Testis (tissue), 2 donors: ENCODE measurements at regions not wholly inside any gene's neighbourhood (a gene's known extent, or its start where the extent isn't known, plus 50 kb on each side); places are given as distances from the start of the nearest gene placed in this dataset.
"Not testable (repeated sequence)": the region's sequence is repeated elsewhere in the genome, so short reads cannot be mapped to it uniquely, and the experiment has no call there.

ENCODE experiments used
- DNase-seq: peaks from one replicate; pipeline ENCODE4 v3.0.0-alpha.2; 2019
- H3K27ac ChIP-seq, 2 donors: fragments of 200-600 bp; sonication (generic); one replicate each; pipeline ENCODE4 v1.5.1; 2019
- H3K27me3 ChIP-seq: fragments of 200-600 bp; sonication (generic); one replicate; pipeline ENCODE4 v1.5.1; 2019
- H3K36me3 ChIP-seq: fragments of 200-600 bp; sonication (generic); one replicate; pipeline ENCODE4 v1.5.1; 2017; ENCODE audit warnings: low read depth; ENCODE audit errors: missing control alignments
- H3K4me1 ChIP-seq: fragments of 200-600 bp; sonication (generic); one replicate; pipeline ENCODE4 v1.5.1; 2019
- H3K4me3 ChIP-seq, 2 donors: fragments of 200-600 bp; sonication (generic); one replicate each; pipeline ENCODE4 v1.5.1; 2017 to 2019
- H3K9me3 ChIP-seq: fragments of 200-600 bp; sonication (generic); one replicate; pipeline ENCODE4 v1.5.1; 2017
- POLR2A ChIP-seq: fragments of 450-650 bp; IDR thresholded peaks from one replicate; pipeline ENCODE4 v1.6.1; 2017; ENCODE audit warnings: antibody characterized with exemption, mild to moderate bottlenecking, moderate library complexity
- WGBS, 2 donors: methylation state at CpG; one replicate each; pipeline ENCODE4 v1.1.5; 2018; 5-methylcytosine and 5-hydroxymethylcytosine counted together
- intact Hi-C: fragments of 100-400 bp; cut with DNase I; formaldehyde crosslinking; loops from one replicate; pipeline ENCODE4 v1.15.1; 2023; ENCODE audit warnings: low total_unique reads
- TF ChIP-seq, protein P1 (sequence below), 3 experiments: fragments of 450-650 bp in 2 of 3; fragments of 200-600 bp in 1 of 3; sonication (generic) in 1 of 3; IDR thresholded peaks; one replicate each; pipeline ENCODE4 v1.5.1; 2016 to 2019; ENCODE audit warnings: antibody characterized with exemption in 3 of 3, mild to moderate bottlenecking in 2 of 3, moderate library complexity in 1 of 3

DNA sequence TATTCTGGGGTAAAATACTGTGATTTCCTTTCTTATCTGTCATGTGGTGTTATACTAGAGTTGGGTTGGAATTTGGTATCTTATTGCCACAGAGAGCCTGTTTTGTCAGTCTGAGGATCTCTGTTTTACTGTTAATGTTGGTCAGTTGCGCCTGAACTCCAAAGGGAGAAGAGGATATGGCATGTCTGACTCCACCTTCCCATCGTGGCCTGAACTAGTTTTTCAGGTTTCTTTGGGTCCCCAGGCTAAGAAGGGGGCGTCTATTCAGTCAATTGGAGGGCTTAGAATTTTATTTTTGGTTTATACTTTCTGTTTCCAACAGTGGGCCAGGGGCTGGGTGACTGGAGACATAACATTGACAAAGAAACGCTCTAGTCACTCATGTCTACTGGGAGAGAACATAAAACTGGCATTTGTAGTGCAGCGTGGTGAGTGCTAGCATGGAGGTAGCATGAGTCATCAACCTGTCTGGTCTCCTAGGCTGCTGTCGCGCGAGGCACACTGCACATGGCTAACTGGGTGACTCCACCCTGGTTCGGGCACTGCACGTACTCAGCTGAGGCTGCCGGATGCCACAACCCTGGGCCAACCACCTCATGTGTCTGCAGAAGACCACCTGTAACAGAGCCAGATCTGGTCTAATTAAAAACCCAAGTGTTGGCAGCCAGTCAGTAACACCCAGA, 120.1 kb upstream of the OR9Q1 start:
- Histone ChIP-seq H3K9me3 (no peaks in the 10 kb centered on the region), H3K27me3 (no peaks in the 10 kb centered on the region), H3K27ac (peak overlapping the region; percentile 42 to 58), H3K36me3 (no peaks in the 10 kb centered on the region), H3K4me1 (peaks cover 44% of the 10 kb centered on the region), H3K4me3 (no peak overlapping the region)
- 50 to 64% methylated on average over 11 of the region's 11 CpGs for WGBS, 2 donors
- DNase-seq: no peak
- intact Hi-C loops: no loop called here
- TF ChIP-seq, protein P1, sequence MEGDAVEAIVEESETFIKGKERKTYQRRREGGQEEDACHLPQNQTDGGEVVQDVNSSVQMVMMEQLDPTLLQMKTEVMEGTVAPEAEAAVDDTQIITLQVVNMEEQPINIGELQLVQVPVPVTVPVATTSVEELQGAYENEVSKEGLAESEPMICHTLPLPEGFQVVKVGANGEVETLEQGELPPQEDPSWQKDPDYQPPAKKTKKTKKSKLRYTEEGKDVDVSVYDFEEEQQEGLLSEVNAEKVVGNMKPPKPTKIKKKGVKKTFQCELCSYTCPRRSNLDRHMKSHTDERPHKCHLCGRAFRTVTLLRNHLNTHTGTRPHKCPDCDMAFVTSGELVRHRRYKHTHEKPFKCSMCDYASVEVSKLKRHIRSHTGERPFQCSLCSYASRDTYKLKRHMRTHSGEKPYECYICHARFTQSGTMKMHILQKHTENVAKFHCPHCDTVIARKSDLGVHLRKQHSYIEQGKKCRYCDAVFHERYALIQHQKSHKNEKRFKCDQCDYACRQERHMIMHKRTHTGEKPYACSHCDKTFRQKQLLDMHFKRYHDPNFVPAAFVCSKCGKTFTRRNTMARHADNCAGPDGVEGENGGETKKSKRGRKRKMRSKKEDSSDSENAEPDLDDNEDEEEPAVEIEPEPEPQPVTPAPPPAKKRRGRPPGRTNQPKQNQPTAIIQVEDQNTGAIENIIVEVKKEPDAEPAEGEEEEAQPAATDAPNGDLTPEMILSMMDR (IDR thresholded peaks at IDR 0.05): no peak

DNA sequence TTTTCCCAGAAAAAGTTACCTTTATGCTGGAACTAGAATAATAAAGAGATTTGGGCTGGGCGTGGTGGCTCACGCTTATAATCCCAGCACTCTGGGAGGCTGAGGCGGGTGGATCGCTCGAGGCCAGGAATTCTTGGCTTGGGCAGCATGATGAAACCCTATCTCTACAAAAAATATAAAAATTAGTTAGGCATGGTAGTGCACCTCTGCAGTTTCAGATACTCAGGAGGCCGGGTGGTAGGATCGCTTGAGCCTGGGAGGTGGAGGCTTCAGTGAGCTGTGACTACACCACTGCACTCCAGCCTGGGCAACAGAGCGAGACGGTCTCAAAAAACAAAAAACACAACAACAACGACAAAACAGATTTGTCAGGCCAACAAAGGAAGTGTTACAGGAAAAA, 119.3 kb upstream of the OR9Q1 start:
- Histone ChIP-seq H3K9me3 (no peaks in the 10 kb centered on the region), H3K4me1 (peaks cover 40% of the 10 kb centered on the region), H3K36me3 (no peaks in the 10 kb centered on the region), H3K27me3 (no peaks in the 10 kb centered on the region), H3K4me3 (no peak overlapping the region), H3K27ac (peak overlapping the region; percentile 59 to 65)
- intact Hi-C loops: no loop called here
- WGBS, 2 donors: 63 to 66% methylated on average over 10 of the region's 10 CpGs
- no peak for TF ChIP-seq POLR2A
- TF ChIP-seq, protein P1 (IDR thresholded peaks at IDR 0.05): no peak
- no peak for DNase-seq

DNA sequence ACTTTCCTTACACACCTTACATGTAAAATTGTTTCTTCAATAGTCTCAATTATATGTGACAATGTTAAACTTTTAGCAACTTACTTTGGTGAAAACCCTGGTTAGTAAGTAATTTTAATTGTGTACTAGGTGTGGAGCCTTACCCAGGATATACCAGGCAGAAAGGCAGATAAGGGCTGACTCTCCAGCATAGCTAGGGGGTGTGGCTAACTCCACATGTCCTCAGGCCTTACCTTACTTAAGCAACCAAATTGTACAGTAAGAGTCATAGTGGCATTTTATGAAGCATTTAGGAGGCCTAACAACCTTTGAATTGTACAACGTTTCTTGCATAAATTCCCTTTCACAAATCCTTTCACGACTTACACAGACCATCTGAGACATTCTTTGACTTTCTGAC, 118.2 kb upstream of the OR9Q1 start:
- 76 to 85% methylated on average over 2 of the region's 2 CpGs for WGBS, 2 donors
- Histone ChIP-seq H3K9me3 (no peaks in the 10 kb centered on the region), H3K36me3 (no peaks in the 10 kb centered on the region), H3K27me3 (no peaks in the 10 kb centered on the region), H3K4me1 (peaks cover 38% of the 10 kb centered on the region), H3K4me3 (no peak overlapping the region), H3K27ac (peak overlapping the region in 1 of 2 donors; percentile 65)
- intact Hi-C loops: no loop called here
- DNase-seq: no peak
- TF ChIP-seq, protein P1 (IDR thresholded peaks at IDR 0.05): no peak
- TF ChIP-seq POLR2A: no peak

DNA sequence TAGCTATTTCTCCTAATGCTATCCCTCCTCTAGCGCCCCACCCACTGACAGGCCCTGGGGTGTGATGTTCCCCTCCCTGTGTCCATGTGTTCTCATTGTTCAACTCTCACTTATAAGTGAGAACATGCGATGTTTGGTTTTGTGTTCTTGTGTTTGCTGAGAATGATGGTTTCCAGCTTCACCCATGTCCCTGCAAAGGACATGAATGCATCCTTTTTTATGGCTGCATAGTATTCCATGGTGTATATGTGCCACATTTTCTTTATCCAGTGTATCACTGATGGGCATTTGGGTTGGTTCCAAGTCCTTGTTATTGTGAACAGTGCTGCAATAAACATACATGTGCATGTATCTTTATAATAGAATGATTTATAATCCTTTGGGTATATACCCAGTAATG, 115.3 kb upstream of the OR9Q1 start:
- 87 to 94% methylated on average over 2 of the region's 2 CpGs for WGBS, 2 donors
- intact Hi-C loops, H3K36me3 ChIP-seq, H3K4me3 ChIP-seq, H3K9me3 ChIP-seq, H3K27me3 ChIP-seq, DNase-seq, H3K27ac ChIP-seq: not testable (repeated sequence)
- H3K4me1 ChIP-seq: peaks cover 13% of the 10 kb centered on the region

DNA sequence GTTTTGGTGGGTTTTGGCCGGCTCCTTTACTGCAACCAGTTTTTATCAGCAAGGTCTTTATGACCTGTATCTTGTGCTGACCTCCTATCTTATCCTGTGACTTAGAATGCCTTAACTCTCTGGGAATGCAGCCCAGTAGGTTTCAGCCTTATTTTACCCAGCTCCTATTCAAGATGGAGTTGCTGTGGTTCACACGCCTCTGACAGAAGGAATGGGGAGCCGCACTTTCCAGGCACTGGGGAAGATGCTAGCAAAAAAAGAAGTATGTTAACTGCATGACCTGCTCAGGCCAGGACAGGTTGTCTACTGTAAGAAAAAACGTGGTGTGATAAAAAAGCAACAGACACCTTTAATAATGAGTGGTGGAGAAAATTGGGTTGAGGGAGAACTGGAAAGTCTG, 112.2 kb upstream of the OR9Q1 start:
- H3K27me3 ChIP-seq, H3K36me3 ChIP-seq, H3K4me3 ChIP-seq, DNase-seq, H3K4me1 ChIP-seq, intact Hi-C loops, H3K27ac ChIP-seq, H3K9me3 ChIP-seq: not testable (repeated sequence)
- WGBS, 2 donors: 81 to 85% methylated on average over 4 of the region's 4 CpGs
